H9 (cell line): ENCODE measurements at regions not wholly inside any gene's neighbourhood (a gene's known extent, or its start where the extent isn't known, plus 50 kb on each side); places are given as distances from the start of the nearest gene placed in this dataset.

Source experiments
- DNase-seq: peaks from one replicate; pipeline ENCODE4 v3.0.0-alpha.2; 2017
- H2AFZ ChIP-seq: one replicate; pipeline ENCODE4 v1.6.1; 2013; ENCODE audit warnings: mild to moderate bottlenecking, low read length, control low read depth, moderate library complexity
- H2AK5ac ChIP-seq: 2 replicates; pipeline ENCODE4 v1.6.1; 2013; ENCODE audit warnings: low read length, control low read depth, mixed read lengths; ENCODE audit not compliant: insufficient read length
- H2BK120ac ChIP-seq: one replicate; pipeline ENCODE4 v1.6.1; 2013; ENCODE audit warnings: low read depth, mild to moderate bottlenecking, low read length, control low read depth, inconsistent platforms; ENCODE audit not compliant: poor library complexity, severe bottlenecking
- H2BK12ac ChIP-seq: 2 replicates; pipeline ENCODE4 v1.6.1; 2013; ENCODE audit warnings: low read length, control low read depth, mixed read lengths, low read depth; ENCODE audit not compliant: insufficient read length
- H2BK15ac ChIP-seq: 2 replicates; pipeline ENCODE4 v1.6.1; 2013; ENCODE audit warnings: low read depth, low read length, control low read depth
- H2BK20ac ChIP-seq: one replicate; pipeline ENCODE4 v1.6.1; 2013; ENCODE audit warnings: low read depth, mild to moderate bottlenecking, low read length, control low read depth, inconsistent platforms; ENCODE audit not compliant: poor library complexity, severe bottlenecking
- H2BK5ac ChIP-seq: 2 replicates; pipeline ENCODE4 v1.6.1; 2013; ENCODE audit warnings: low read length, control low read depth, mixed read lengths; ENCODE audit not compliant: insufficient read length
- H3K14ac ChIP-seq: 2 replicates; pipeline ENCODE4 v1.6.1; 2013; ENCODE audit warnings: low read length, control low read depth; ENCODE audit not compliant: insufficient read depth
- H3K18ac ChIP-seq: 2 replicates; pipeline ENCODE4 v1.6.1; 2013; ENCODE audit warnings: low read depth, mild to moderate bottlenecking, mixed read lengths, low read length, control low read depth; ENCODE audit not compliant: insufficient read length
- H3K23ac ChIP-seq: 2 replicates; pipeline ENCODE4 v1.6.1; 2013; ENCODE audit warnings: low read length, control low read depth, mixed read lengths, low read depth; ENCODE audit not compliant: insufficient read length
- H3K23me2 ChIP-seq: 2 replicates; pipeline ENCODE4 v1.6.1; 2013; ENCODE audit warnings: low read depth, mild to moderate bottlenecking, mixed read lengths, low read length, control low read depth; ENCODE audit not compliant: insufficient read length, poor library complexity, severe bottlenecking
- H3K27ac ChIP-seq: 2 replicates; pipeline ENCODE4 v1.5.1; 2013; ENCODE audit warnings: low read length, control low read depth, mixed read lengths, low read depth; ENCODE audit not compliant: insufficient read length
- H3K27me3 ChIP-seq: 2 replicates; pipeline ENCODE4 v1.6.1; 2013; ENCODE audit warnings: low read length, control low read depth, inconsistent platforms; ENCODE audit not compliant: insufficient read depth
- H3K4ac ChIP-seq: 2 replicates; pipeline ENCODE4 v1.6.1; 2013; ENCODE audit warnings: low read depth, mild to moderate bottlenecking, control low read depth, inconsistent platforms, low read length, moderate library complexity
- H3K4me1 ChIP-seq: 2 replicates; pipeline ENCODE4 v1.6.1; 2013; ENCODE audit warnings: low read length, control low read depth, inconsistent platforms; ENCODE audit not compliant: insufficient read depth
- H3K4me2 ChIP-seq: 2 replicates; pipeline ENCODE4 v1.6.1; 2013; ENCODE audit warnings: low read length, control low read depth, mixed read lengths; ENCODE audit not compliant: insufficient read length, insufficient read depth
- H3K56ac ChIP-seq: 2 replicates; pipeline ENCODE4 v1.6.1; 2013; ENCODE audit warnings: low read depth, mild to moderate bottlenecking, mixed read lengths, low read length, control low read depth; ENCODE audit not compliant: insufficient read length
- H3K79me1 ChIP-seq: 2 replicates; pipeline ENCODE4 v1.6.1; 2013; ENCODE audit warnings: low read depth, mild to moderate bottlenecking, moderate library complexity, low read length, control low read depth, inconsistent platforms; ENCODE audit not compliant: insufficient read depth, poor library complexity, severe bottlenecking
- H3K79me2 ChIP-seq: 2 replicates; pipeline ENCODE4 v1.6.1; 2013; ENCODE audit warnings: low read length, control low read depth, inconsistent platforms; ENCODE audit not compliant: insufficient read depth
- H3K9ac ChIP-seq: 2 replicates; pipeline ENCODE4 v1.6.1; 2013; ENCODE audit warnings: low read length, control low read depth, mixed read lengths; ENCODE audit not compliant: insufficient read length; ENCODE audit errors: extremely low read depth
- H3K9me3 ChIP-seq: one replicate; pipeline ENCODE4 v1.6.1; 2013; ENCODE audit warnings: low read depth, low read length, inconsistent platforms; ENCODE audit not compliant: control insufficient read depth
- H3T11ph ChIP-seq: one replicate; pipeline ENCODE4 v1.6.1; 2013; ENCODE audit warnings: mild to moderate bottlenecking, low read length, control low read depth, inconsistent platforms
- H4K20me1 ChIP-seq: one replicate; pipeline ENCODE4 v1.6.1; 2013; ENCODE audit not compliant: control insufficient read depth, insufficient read length, insufficient read depth
- H4K5ac ChIP-seq: 2 replicates; pipeline ENCODE4 v1.6.1; 2013; ENCODE audit warnings: low read depth, mild to moderate bottlenecking, mixed read lengths, low read length, control low read depth; ENCODE audit not compliant: insufficient read length
- H4K8ac ChIP-seq: replicated peaks from 2 replicates; pipeline ENCODE4 v1.6.1; 2013; ENCODE audit warnings: low read length, control low read depth, mixed read lengths, low read depth; ENCODE audit not compliant: insufficient read length
- H4K91ac ChIP-seq: 2 replicates; pipeline ENCODE4 v1.6.1; 2013; ENCODE audit warnings: low read depth, mild to moderate bottlenecking, moderate library complexity, mixed read lengths, low read length, control low read depth; ENCODE audit not compliant: insufficient read length
- H3K27ac Mint-ChIP-seq, 3 experiments: 2 replicates in 2 of 3; 3 replicates in 1 of 3; pipeline ENCODE4 v1.8.0; 2020 to 2021; ENCODE audit warnings: mixed read lengths in 3 of 3, mild to moderate bottlenecking in 1 of 3, moderate library complexity in 1 of 3
- H3K27me3 Mint-ChIP-seq: 2 replicates; pipeline ENCODE4 v1.8.0; 2021; ENCODE audit warnings: low read depth, mild to moderate bottlenecking, moderate library complexity, mixed read lengths
- H3K36me3 Mint-ChIP-seq, 3 experiments: 2 replicates in 2 of 3; 3 replicates in 1 of 3; pipeline ENCODE4 v1.8.0; 2020 to 2021; ENCODE audit warnings: low read depth in 3 of 3, mixed read lengths in 3 of 3; ENCODE audit not compliant: insufficient read depth in 1 of 3
- H3K4me1 Mint-ChIP-seq, 2 experiments: 2 replicates each; pipeline ENCODE4 v1.8.0; 2020; ENCODE audit warnings: mixed read lengths in 2 of 2
- H3K4me3 Mint-ChIP-seq, 2 experiments: 2 replicates in 1 of 2; 3 replicates in 1 of 2; pipeline ENCODE4 v1.8.0; 2020 to 2021; ENCODE audit warnings: mild to moderate bottlenecking in 2 of 2, mixed read lengths in 2 of 2, moderate library complexity in 1 of 2
- H3K9me3 Mint-ChIP-seq, 2 experiments: 2 replicates in 1 of 2; 3 replicates in 1 of 2; pipeline ENCODE4 v1.8.0; 2020; ENCODE audit warnings: mild to moderate bottlenecking in 2 of 2, mixed read lengths in 2 of 2, moderate library complexity in 1 of 2
- CTCF ChIP-seq: fragments of 200-600 bp; sonication (generic); conservative IDR thresholded peaks from 3 replicates; pipeline ENCODE4 v1.8.0; 2021; ENCODE audit warnings: antibody characterized with exemption, mild to moderate bottlenecking
- WGBS: extraction: QIAGEN DNeasy Blood & Tissue Kit; methylation state at CpG from one replicate; pipeline ENCODE4 v1.1.7; 2013; ENCODE audit warnings: missing lambda C conversion rate, low lambda C conversion rate, mixed read lengths; ENCODE audit not compliant: insufficient read length; ENCODE audit errors: extremely low coverage; 5-methylcytosine and 5-hydroxymethylcytosine counted together

GRCh38 chr11:27868709-27869108 lies 168.5 kb upstream of the BDNF start:
- Histone ChIP-seq H4K91ac (no peak overlapping the region), H3K4ac (no peak overlapping the region), H3K23ac (no peak overlapping the region), H2AFZ (no peak overlapping the region), H4K20me1 (no peaks in the 10 kb centered on the region), H2AK5ac (no peak overlapping the region), H2BK20ac (no peak overlapping the region), H3K79me1 (no peaks in the 10 kb centered on the region), H2BK12ac (no peak overlapping the region), H3K23me2 (no peaks in the 10 kb centered on the region), H3K9ac (no peak overlapping the region), H3T11ph (no peak overlapping the region), H3K9me3 (no peaks in the 10 kb centered on the region), H3K56ac (no peak overlapping the region), H3K14ac (no peak overlapping the region), H3K4me2 (no peak overlapping the region), H4K5ac (no peak overlapping the region), H3K27ac (no peak overlapping the region), H3K79me2 (no peaks in the 10 kb centered on the region), H3K4me1 (no peaks in the 10 kb centered on the region), H2BK120ac (no peak overlapping the region), H3K18ac (no peak overlapping the region), H2BK5ac (no peak overlapping the region), H3K27me3 (no peaks in the 10 kb centered on the region), H2BK15ac (no peak overlapping the region), H4K8ac (no peak overlapping the region)
- WGBS = no CpG with 5 or more reads among the region's 1 CpG
- Mint-ChIP-seq H3K4me1 (0 out of 4 replicates have a peak, but pooled peaks cover 0 to 2% of the 10 kb centered on the region in 2 experiments), H3K9me3 (no peaks in the 10 kb centered on the region), H3K27ac (no peak overlapping the region), H3K4me3 (peak overlapping the region in 1 of 2 experiments; percentile 23; a peak in 1 of 5 replicates), H3K36me3 (no peaks in the 10 kb centered on the region; a peak in 1 of 7 replicates), H3K27me3 (peaks cover 1% of the 10 kb centered on the region)
- no peak for TF ChIP-seq CTCF
- no peak for DNase-seq
